ENCODE measurements at regions not wholly inside any gene's neighbourhood (a gene's known extent, or its start where the extent isn't known, plus 50 kb on each side); places are given as distances from the start of the nearest gene placed in this dataset.

DNA sequence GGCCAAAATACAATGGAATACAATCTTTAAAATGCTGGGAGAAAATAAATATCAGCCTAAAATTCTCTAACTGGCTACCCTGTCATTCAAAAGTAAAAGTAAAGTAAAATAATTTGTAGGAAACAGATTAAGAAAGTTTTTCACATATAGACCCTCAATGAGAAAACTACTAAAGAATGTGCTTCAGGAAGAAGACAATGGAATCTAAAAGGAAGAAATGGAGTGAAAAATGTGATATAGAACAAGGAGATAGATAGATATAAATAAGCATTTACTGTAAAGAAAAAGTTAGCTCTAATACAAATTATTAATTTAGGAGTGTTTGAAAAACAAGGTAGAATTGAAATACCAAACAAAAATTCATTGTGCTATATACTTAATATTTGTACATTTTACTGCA, 368.6 kb upstream of the MPDZ start:
- TF ChIP-seq ZNF70 (CRISPR knock-in tag; IDR thresholded peaks at IDR 0.05) (no peak), BACH2 (CRISPR knock-in tag; IDR thresholded peaks at IDR 0.05; ENCODE audit: borderline replicate concordance) (no peak), CSDC2 (CRISPR knock-in tag; IDR thresholded peaks at IDR 0.05) (no peak), PPARA (CRISPR knock-in tag; IDR thresholded peaks at IDR 0.05; ENCODE audit: borderline replicate concordance) (no peak), GLIS3 (CRISPR knock-in tag; IDR thresholded peaks at IDR 0.05) (no peak), ESRRG (CRISPR knock-in tag; IDR thresholded peaks at IDR 0.05) (no peak), ZFP30 (CRISPR knock-in tag; IDR thresholded peaks at IDR 0.05) (no peak), SNAI2 (CRISPR knock-in tag; IDR thresholded peaks at IDR 0.05) (no peak), ZC3H10 (CRISPR knock-in tag; IDR thresholded peaks at IDR 0.05) (no peak), OSR1 (CRISPR knock-in tag; IDR thresholded peaks at IDR 0.05) (no peak), RARB (CRISPR knock-in tag; IDR thresholded peaks at IDR 0.05) (no peak), TOX (CRISPR knock-in tag; IDR thresholded peaks at IDR 0.05; ENCODE audit: borderline replicate concordance) (no peak), ISL1 (CRISPR knock-in tag; IDR thresholded peaks at IDR 0.05) (no peak), ZFP3 (CRISPR knock-in tag; IDR thresholded peaks at IDR 0.05) (no peak)
- TF ChIP-seq, protein P1, sequence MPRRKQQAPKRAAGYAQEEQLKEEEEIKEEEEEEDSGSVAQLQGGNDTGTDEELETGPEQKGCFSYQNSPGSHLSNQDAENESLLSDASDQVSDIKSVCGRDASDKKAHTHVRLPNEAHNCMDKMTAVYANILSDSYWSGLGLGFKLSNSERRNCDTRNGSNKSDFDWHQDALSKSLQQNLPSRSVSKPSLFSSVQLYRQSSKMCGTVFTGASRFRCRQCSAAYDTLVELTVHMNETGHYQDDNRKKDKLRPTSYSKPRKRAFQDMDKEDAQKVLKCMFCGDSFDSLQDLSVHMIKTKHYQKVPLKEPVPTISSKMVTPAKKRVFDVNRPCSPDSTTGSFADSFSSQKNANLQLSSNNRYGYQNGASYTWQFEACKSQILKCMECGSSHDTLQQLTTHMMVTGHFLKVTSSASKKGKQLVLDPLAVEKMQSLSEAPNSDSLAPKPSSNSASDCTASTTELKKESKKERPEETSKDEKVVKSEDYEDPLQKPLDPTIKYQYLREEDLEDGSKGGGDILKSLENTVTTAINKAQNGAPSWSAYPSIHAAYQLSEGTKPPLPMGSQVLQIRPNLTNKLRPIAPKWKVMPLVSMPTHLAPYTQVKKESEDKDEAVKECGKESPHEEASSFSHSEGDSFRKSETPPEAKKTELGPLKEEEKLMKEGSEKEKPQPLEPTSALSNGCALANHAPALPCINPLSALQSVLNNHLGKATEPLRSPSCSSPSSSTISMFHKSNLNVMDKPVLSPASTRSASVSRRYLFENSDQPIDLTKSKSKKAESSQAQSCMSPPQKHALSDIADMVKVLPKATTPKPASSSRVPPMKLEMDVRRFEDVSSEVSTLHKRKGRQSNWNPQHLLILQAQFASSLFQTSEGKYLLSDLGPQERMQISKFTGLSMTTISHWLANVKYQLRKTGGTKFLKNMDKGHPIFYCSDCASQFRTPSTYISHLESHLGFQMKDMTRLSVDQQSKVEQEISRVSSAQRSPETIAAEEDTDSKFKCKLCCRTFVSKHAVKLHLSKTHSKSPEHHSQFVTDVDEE (CRISPR knock-in tag; IDR thresholded peaks at IDR 0.05), result no peak
- TF ChIP-seq, protein P2, sequence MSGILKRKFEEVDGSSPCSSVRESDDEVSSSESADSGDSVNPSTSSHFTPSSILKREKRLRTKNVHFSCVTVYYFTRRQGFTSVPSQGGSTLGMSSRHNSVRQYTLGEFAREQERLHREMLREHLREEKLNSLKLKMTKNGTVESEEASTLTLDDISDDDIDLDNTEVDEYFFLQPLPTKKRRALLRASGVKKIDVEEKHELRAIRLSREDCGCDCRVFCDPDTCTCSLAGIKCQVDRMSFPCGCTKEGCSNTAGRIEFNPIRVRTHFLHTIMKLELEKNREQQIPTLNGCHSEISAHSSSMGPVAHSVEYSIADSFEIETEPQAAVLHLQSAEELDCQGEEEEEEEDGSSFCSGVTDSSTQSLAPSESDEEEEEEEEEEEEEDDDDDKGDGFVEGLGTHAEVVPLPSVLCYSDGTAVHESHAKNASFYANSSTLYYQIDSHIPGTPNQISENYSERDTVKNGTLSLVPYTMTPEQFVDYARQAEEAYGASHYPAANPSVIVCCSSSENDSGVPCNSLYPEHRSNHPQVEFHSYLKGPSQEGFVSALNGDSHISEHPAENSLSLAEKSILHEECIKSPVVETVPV (CRISPR knock-in tag; IDR thresholded peaks at IDR 0.05), result no peak
- TF ChIP-seq, protein P3, sequence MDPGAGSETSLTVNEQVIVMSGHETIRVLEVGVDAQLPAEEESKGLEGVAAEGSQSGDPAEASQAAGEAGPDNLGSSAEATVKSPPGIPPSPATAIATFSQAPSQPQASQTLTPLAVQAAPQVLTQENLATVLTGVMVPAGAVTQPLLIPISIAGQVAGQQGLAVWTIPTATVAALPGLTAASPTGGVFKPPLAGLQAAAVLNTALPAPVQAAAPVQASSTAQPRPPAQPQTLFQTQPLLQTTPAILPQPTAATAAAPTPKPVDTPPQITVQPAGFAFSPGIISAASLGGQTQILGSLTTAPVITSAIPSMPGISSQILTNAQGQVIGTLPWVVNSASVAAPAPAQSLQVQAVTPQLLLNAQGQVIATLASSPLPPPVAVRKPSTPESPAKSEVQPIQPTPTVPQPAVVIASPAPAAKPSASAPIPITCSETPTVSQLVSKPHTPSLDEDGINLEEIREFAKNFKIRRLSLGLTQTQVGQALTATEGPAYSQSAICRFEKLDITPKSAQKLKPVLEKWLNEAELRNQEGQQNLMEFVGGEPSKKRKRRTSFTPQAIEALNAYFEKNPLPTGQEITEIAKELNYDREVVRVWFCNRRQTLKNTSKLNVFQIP (CRISPR knock-in tag; IDR thresholded peaks at IDR 0.05; ENCODE audit: borderline replicate concordance, low read depth), result no peak
- TF ChIP-seq, protein P4, sequence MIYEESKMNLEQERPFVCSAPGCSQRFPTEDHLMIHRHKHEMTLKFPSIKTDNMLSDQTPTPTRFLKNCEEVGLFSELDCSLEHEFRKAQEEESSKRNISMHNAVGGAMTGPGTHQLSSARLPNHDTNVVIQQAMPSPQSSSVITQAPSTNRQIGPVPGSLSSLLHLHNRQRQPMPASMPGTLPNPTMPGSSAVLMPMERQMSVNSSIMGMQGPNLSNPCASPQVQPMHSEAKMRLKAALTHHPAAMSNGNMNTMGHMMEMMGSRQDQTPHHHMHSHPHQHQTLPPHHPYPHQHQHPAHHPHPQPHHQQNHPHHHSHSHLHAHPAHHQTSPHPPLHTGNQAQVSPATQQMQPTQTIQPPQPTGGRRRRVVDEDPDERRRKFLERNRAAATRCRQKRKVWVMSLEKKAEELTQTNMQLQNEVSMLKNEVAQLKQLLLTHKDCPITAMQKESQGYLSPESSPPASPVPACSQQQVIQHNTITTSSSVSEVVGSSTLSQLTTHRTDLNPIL (CRISPR knock-in tag; IDR thresholded peaks at IDR 0.05; ENCODE audit: low read depth), result no peak
- no peak for ATAC-seq

DNA sequence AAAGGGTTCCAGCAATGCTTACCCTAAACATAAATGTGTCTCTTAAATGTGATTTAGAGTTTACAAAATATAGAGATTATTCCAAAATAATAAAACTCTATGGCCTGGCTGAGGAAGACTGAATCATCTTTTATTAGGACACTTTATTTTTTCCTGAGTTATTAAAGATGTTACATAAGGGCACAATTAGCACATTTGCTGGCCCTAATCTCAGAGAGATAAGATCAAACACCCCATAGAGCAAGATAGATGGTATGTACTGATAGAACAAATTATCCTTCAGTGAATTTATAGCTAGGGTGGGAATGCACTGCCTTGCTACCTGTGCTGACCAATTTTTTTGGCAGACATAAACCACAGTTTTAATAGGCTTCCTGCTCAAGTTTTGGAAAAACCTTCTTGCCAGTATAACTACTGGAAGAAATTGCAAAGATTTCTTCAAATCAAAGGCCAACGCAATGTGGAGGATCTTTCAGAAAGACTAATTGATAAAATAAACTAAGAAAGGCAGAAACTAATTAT, 367.1 kb upstream of the MPDZ start:
- no peak for TF ChIP-seq BACH2 (CRISPR knock-in tag; IDR thresholded peaks at IDR 0.05; ENCODE audit: borderline replicate concordance)
- TF ChIP-seq, protein P1 (CRISPR knock-in tag; IDR thresholded peaks at IDR 0.05), result no peak
- TF ChIP-seq, protein P3 (CRISPR knock-in tag; IDR thresholded peaks at IDR 0.05; ENCODE audit: borderline replicate concordance, low read depth), result no peak
- TF ChIP-seq, protein P5, sequence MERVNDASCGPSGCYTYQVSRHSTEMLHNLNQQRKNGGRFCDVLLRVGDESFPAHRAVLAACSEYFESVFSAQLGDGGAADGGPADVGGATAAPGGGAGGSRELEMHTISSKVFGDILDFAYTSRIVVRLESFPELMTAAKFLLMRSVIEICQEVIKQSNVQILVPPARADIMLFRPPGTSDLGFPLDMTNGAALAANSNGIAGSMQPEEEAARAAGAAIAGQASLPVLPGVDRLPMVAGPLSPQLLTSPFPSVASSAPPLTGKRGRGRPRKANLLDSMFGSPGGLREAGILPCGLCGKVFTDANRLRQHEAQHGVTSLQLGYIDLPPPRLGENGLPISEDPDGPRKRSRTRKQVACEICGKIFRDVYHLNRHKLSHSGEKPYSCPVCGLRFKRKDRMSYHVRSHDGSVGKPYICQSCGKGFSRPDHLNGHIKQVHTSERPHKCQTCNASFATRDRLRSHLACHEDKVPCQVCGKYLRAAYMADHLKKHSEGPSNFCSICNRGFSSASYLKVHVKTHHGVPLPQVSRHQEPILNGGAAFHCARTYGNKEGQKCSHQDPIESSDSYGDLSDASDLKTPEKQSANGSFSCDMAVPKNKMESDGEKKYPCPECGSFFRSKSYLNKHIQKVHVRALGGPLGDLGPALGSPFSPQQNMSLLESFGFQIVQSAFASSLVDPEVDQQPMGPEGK (CRISPR knock-in tag; IDR thresholded peaks at IDR 0.05; ENCODE audit: borderline replicate concordance), result no peak
- TF ChIP-seq PPARA (CRISPR knock-in tag; IDR thresholded peaks at IDR 0.05; ENCODE audit: borderline replicate concordance), result no peak
- TF ChIP-seq, protein P2 (CRISPR knock-in tag; IDR thresholded peaks at IDR 0.05), result no peak
- TF ChIP-seq ISL1 (CRISPR knock-in tag; IDR thresholded peaks at IDR 0.05), result no peak
- TF ChIP-seq, protein P4 (CRISPR knock-in tag; IDR thresholded peaks at IDR 0.05; ENCODE audit: low read depth), result no peak
- no peak for TF ChIP-seq OSR1 (CRISPR knock-in tag; IDR thresholded peaks at IDR 0.05)
- no peak for TF ChIP-seq ZNF565 (CRISPR knock-in tag; conservative IDR thresholded peaks at IDR 0.05; ENCODE audit: low read depth)
- TF ChIP-seq CSDC2 (CRISPR knock-in tag; IDR thresholded peaks at IDR 0.05), result no peak
- TF ChIP-seq ZNF70 (CRISPR knock-in tag; IDR thresholded peaks at IDR 0.05), result no peak
- no peak for TF ChIP-seq ZNF8 (CRISPR knock-in tag; IDR thresholded peaks at IDR 0.05)
- no peak for TF ChIP-seq SNAI2 (CRISPR knock-in tag; IDR thresholded peaks at IDR 0.05)
- TF ChIP-seq RARB (CRISPR knock-in tag; IDR thresholded peaks at IDR 0.05), result no peak
- TF ChIP-seq ZFP30 (CRISPR knock-in tag; IDR thresholded peaks at IDR 0.05), result no peak
- no peak for TF ChIP-seq GLIS3 (CRISPR knock-in tag; IDR thresholded peaks at IDR 0.05)
- no peak for TF ChIP-seq ZFP3 (CRISPR knock-in tag; IDR thresholded peaks at IDR 0.05)
- no peak for ATAC-seq

Measured in SK-N-SH treated with all-trans-retinoic acid at 6 μM for 48 hours (cell line).